A549 (cell line): ENCODE measurements at regions not wholly inside any gene's neighbourhood (a gene's known extent, or its start where the extent isn't known, plus 50 kb on each side); places are given as distances from the start of the nearest gene placed in this dataset.

Experiments
- ATAC-seq, 2 experiments: fragments of 200-7000 bp in 1 of 2; fragments of >200 bp in 1 of 2; cut with Nextera tagmentation in 1 of 2; cut with Tn5 transposase in 1 of 2; 3 replicates each; pipeline versions ENCODE4 v1.8.0 to v1.9.1; 2018 to 2020; ENCODE audit warnings: mild to moderate bottlenecking in 1 of 2, moderate library complexity in 1 of 2
- CTCF ChIA-PET: fragments of 300-600 bp; sonication (Branson Sonifier 250); formaldehyde crosslinking; extraction: SDS; loops from one replicate; lab custom pipeline; 2021; ENCODE audit warnings: antibody characterized with exemption, inconsistent platforms; lab: Yijun Ruan, JAX
- POLR2A ChIA-PET: fragments of 350-600 bp; formaldehyde crosslinking; extraction: SDS; loops from one replicate; lab custom pipeline; 2021; ENCODE audit warnings: antibody characterized with exemption, inconsistent platforms; lab: Yijun Ruan, JAX
- DNase-seq, 2 experiments: peaks; one replicate each; pipeline versions ENCODE4 v3.0.0 to v3.0.0-alpha.2; 2011 to 2016; ENCODE audit warnings: low read depth in 1 of 2, low spot score in 1 of 2
- FAIRE-seq: peaks from 2 replicates; lab custom pipeline; 2011; peaks lifted over from hg19 to GRCh38; lab: Jason Lieb, UNC
- H3K27ac ChIP-seq, 2 experiments: fragments of >200 bp; sonication (Bioruptor Twin); formaldehyde crosslinking; 3 replicates each; pipeline ENCODE4 v1.5.1; 2016 to 2017
- H3K4me1 ChIP-seq: fragments of >200 bp; sonication (Bioruptor Twin); formaldehyde crosslinking; 3 replicates; pipeline ENCODE4 v1.6.1; 2016
- H3K4me2 ChIP-seq: fragments of >200 bp; sonication (Bioruptor Twin); formaldehyde crosslinking; 3 replicates; pipeline ENCODE4 v1.6.1; 2016
- H3K4me3 ChIP-seq: fragments of >200 bp; sonication (Bioruptor Twin); formaldehyde crosslinking; 3 replicates; pipeline ENCODE4 v1.5.1; 2016
- H3K9me3 ChIP-seq: fragments of >200 bp; sonication (Bioruptor Twin); formaldehyde crosslinking; 3 replicates; pipeline ENCODE4 v1.6.1; 2016
- BCL3 ChIP-seq: fragments of >200 bp; sonication (Bioruptor Twin); formaldehyde crosslinking; IDR thresholded peaks from 3 replicates; pipeline ENCODE4 v1.6.1; 2016
- CBX2 ChIP-seq: fragments of 200-600 bp; sonication (generic); IDR thresholded peaks from 2 replicates; pipeline ENCODE4 v1.6.1; 2016; ENCODE audit warnings: low read depth, mild to moderate bottlenecking, borderline replicate concordance
- CBX8 ChIP-seq: fragments of 200-600 bp; sonication (generic); IDR thresholded peaks from 2 replicates; pipeline ENCODE4 v1.6.1; 2016
- CHD4 ChIP-seq: fragments of 200-600 bp; sonication (generic); IDR thresholded peaks from 2 replicates; pipeline ENCODE4 v1.6.1; 2016; ENCODE audit warnings: antibody characterized with exemption, mild to moderate bottlenecking, borderline replicate concordance
- CTCF ChIP-seq: fragments of >200 bp; sonication (Bioruptor Twin); formaldehyde crosslinking; IDR thresholded peaks from 3 replicates; pipeline ENCODE4 v1.5.1; 2016
- EP300 ChIP-seq, 2 experiments: fragments of >200 bp; sonication (Bioruptor Twin); formaldehyde crosslinking; IDR thresholded peaks; 2 replicates in 1 of 2; 3 replicates in 1 of 2; pipeline ENCODE4 v1.6.1; 2016 to 2017
- ESRRA ChIP-seq: fragments of 150-350 bp; IDR thresholded peaks from 2 replicates; pipeline ENCODE4 v1.6.1; 2014; ENCODE audit warnings: mild to moderate bottlenecking, low read length, borderline replicate concordance
- FOXS1 ChIP-seq: fragments of 250-450 bp; sonication (Bioruptor Pico); IDR thresholded peaks from 2 replicates; pipeline ENCODE4 v1.5.0; 2020; ENCODE audit warnings: mild to moderate bottlenecking, moderate library complexity
- GATA3 ChIP-seq: IDR thresholded peaks from 2 replicates; pipeline ENCODE4 v1.6.1; 2012; ENCODE audit warnings: borderline replicate concordance
- HES2 ChIP-seq: fragments of >200 bp; sonication (Bioruptor Twin); formaldehyde crosslinking; IDR thresholded peaks from 2 replicates; pipeline ENCODE4 v1.6.1; 2016
- HEYL ChIP-seq: fragments of 250-450 bp; sonication (Bioruptor Pico); IDR thresholded peaks from 2 replicates; pipeline ENCODE4 v1.8.0; 2021; ENCODE audit warnings: mild to moderate bottlenecking, moderate library complexity
- HOXB13 ChIP-seq: fragments of 250-450 bp; sonication (Bioruptor Pico); IDR thresholded peaks from 2 replicates; pipeline ENCODE4 v1.5.0; 2020; ENCODE audit warnings: low read depth, mild to moderate bottlenecking, moderate library complexity
- HOXB5 ChIP-seq: fragments of 250-450 bp; sonication (Bioruptor Pico); IDR thresholded peaks from 2 replicates; pipeline ENCODE4 v1.5.0; 2020; ENCODE audit warnings: mild to moderate bottlenecking, moderate library complexity
- JUNB ChIP-seq: fragments of >200 bp; sonication (Bioruptor Twin); formaldehyde crosslinking; IDR thresholded peaks from 2 replicates; pipeline ENCODE4 v1.6.1; 2016
- KDM1A ChIP-seq: fragments of 200-600 bp; sonication (generic); IDR thresholded peaks from 2 replicates; pipeline ENCODE4 v1.6.1; 2016; ENCODE audit warnings: low read depth, mild to moderate bottlenecking
- KDM5A ChIP-seq: fragments of 200-600 bp; sonication (generic); IDR thresholded peaks from 2 replicates; pipeline ENCODE4 v1.6.1; 2016; ENCODE audit warnings: antibody characterized with exemption, mild to moderate bottlenecking
- MAFK ChIP-seq: fragments of 450-650 bp; IDR thresholded peaks from 2 replicates; pipeline ENCODE4 v1.6.1; 2014; ENCODE audit not compliant: partially characterized antibody
- MAX ChIP-seq: IDR thresholded peaks from 2 replicates; pipeline ENCODE4 v1.6.1; 2012
- MYC ChIP-seq: IDR thresholded peaks from 2 replicates; pipeline ENCODE4 v1.6.1; 2012; ENCODE audit warnings: mild to moderate bottlenecking, inconsistent platforms, low read length, improper control_type of control experiment, borderline replicate concordance
- NFE2L2 ChIP-seq: fragments of 150-350 bp; conservative IDR thresholded peaks from 2 replicates; pipeline ENCODE4 v1.6.1; 2014; ENCODE audit warnings: low read length
- NPAS2 ChIP-seq: fragments of 250-450 bp; sonication (Bioruptor Pico); IDR thresholded peaks from 2 replicates; pipeline ENCODE4 v1.8.0; 2022; ENCODE audit warnings: mild to moderate bottlenecking, moderate library complexity, borderline replicate concordance
- NR3C1 ChIP-seq: fragments of >200 bp; sonication (Bioruptor Twin); formaldehyde crosslinking; IDR thresholded peaks from 3 replicates; pipeline ENCODE4 v1.6.1; 2017
- PBX3 ChIP-seq: IDR thresholded peaks from 2 replicates; pipeline ENCODE4 v1.6.1; 2012
- PHF8 ChIP-seq: fragments of 200-600 bp; sonication (generic); IDR thresholded peaks from 2 replicates; pipeline ENCODE4 v1.6.1; 2016; ENCODE audit warnings: low read depth, mild to moderate bottlenecking, antibody characterized with exemption, moderate library complexity, borderline replicate concordance
- POLR2A ChIP-seq: IDR thresholded peaks from 2 replicates; pipeline ENCODE4 v1.6.1; 2012; ENCODE audit warnings: mild to moderate bottlenecking, low read length
- RCOR1 ChIP-seq: fragments of 150-350 bp; IDR thresholded peaks from 2 replicates; pipeline ENCODE4 v1.6.1; 2014; ENCODE audit warnings: antibody characterized with exemption, low read length, low read depth
- RFX5 ChIP-seq: fragments of 450-650 bp; IDR thresholded peaks from 2 replicates; pipeline ENCODE4 v1.7.1; 2014; ENCODE audit warnings: antibody characterized with exemption, mild to moderate bottlenecking, moderate library complexity
- RNF2 ChIP-seq: fragments of 200-600 bp; sonication (generic); IDR thresholded peaks from 2 replicates; pipeline ENCODE4 v1.6.1; 2016; ENCODE audit warnings: low read depth, mild to moderate bottlenecking, antibody characterized with exemption, moderate library complexity, borderline replicate concordance
- SMC3 ChIP-seq: fragments of >200 bp; sonication (Bioruptor Twin); formaldehyde crosslinking; IDR thresholded peaks from 3 replicates; pipeline ENCODE4 v1.6.1; 2018; ENCODE audit warnings: inconsistent platforms
- USF2 ChIP-seq: fragments of 450-650 bp; IDR thresholded peaks from 2 replicates; pipeline ENCODE4 v1.6.1; 2014; ENCODE audit warnings: antibody characterized with exemption
- ZSCAN20 ChIP-seq: fragments of 250-450 bp; sonication (Bioruptor Pico); IDR thresholded peaks from 2 replicates; pipeline ENCODE4 v1.8.0; 2022; ENCODE audit warnings: mild to moderate bottlenecking, moderate library complexity
- WGBS: methylation state at CpG from one replicate; pipeline ENCODE4 v1.1.6; 2017; ENCODE audit errors: missing lambda C conversion rate; 5-methylcytosine and 5-hydroxymethylcytosine counted together
- TF ChIP-seq, protein P1 (sequence below): IDR thresholded peaks from 2 replicates; pipeline ENCODE4 v1.6.1; 2012; ENCODE audit warnings: low read depth, borderline replicate concordance

- TF ChIP-seq NR3C1 = no peak
- TF ChIP-seq KDM1A = no peak
- TF ChIP-seq JUNB = no peak
- TF ChIP-seq CBX8 = no peak
- TF ChIP-seq CHD4 = no peak
- TF ChIP-seq MYC = 0 out of 2 replicates have a peak, but pooled peaks have one; percentile 22
- no peak for TF ChIP-seq ZSCAN20 (CRISPR knock-in tag)
- peak; percentile 62 for TF ChIP-seq SMC3
- TF ChIP-seq KDM5A = no peak
- no peak for TF ChIP-seq NFE2L2
- peak; percentile 49 for TF ChIP-seq CTCF
- TF ChIP-seq ESRRA = no peak
- TF ChIP-seq CBX2 = no peak
- TF ChIP-seq RNF2 = no peak
- TF ChIP-seq GATA3 = no peak
- no peak for TF ChIP-seq BCL3
- no peak for TF ChIP-seq HOXB5 (CRISPR knock-in tag)
- no peak for TF ChIP-seq MAFK
- no peak for TF ChIP-seq RCOR1
- TF ChIP-seq MAX = peak; percentile 76
- TF ChIP-seq PHF8 = no peak
- TF ChIP-seq HOXB13 (CRISPR knock-in tag) = no peak
- TF ChIP-seq USF2 = peak; percentile 47; the same call in 1 of the 2 replicates
- TF ChIP-seq FOXS1 (CRISPR knock-in tag) = no peak
- TF ChIP-seq, all 56 proteins: peak for 6
Measured at GRCh38 chr22:45101515-45102227, 62.1 kb upstream of the NUP50 start (continued).

DNA sequence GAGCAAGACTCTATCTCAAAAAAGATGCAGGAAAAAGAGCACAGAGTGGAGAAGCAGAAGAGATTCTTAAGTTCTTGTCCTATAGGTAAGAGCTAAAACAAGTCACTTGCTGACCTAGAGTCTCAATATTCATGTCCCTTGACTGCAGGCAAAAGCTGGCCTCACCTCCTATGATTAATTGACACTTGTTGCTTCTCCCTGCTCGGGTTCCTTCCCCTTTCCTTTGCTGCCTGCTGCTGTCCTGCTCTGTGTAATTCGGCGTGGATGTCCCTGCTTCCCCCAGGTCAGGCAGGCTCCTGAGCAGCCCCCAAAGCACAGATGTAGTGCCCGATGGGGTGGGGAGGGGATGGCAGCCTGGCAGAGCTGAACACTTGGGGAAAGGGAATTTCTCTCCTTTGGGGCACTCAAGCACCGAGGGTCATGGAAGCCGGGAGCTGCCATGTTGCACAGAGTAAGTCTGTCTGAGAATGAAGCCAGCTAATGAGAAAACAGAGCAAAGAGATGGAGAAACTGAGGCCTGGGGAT, 60.8 kb upstream of the NUP50 start:
- Histone ChIP-seq H3K4me1 (peaks cover 2% of the 10 kb centered on the region; the same call in 1 of the 3 replicates), H3K4me3 (no peak overlapping the region), H3K9me3 (no peaks in the 10 kb centered on the region), H3K4me2 (no peak overlapping the region), H3K27ac (no peak overlapping the region)
- CTCF ChIA-PET = interaction anchor here (0.7 to 2.1 kb wide), 5 partner anchors 12 to 160 kb away, joined by 3 to 5 read pairs (median 3); no protein-coding TSS in a partner anchor
- POLR2A ChIA-PET = no interaction called here
- 50% methylated on average over 6 of the region's 6 CpGs for WGBS
- FAIRE-seq (no peak), DNase-seq (no peak), ATAC-seq (no peak)
- TF ChIP-seq NPAS2 (no peak), MAX (no peak), RFX5 (no peak), KDM1A (no peak), HEYL (CRISPR knock-in tag) (no peak), HES2 (no peak), PBX3 (no peak), EP300 (IDR thresholded peaks at IDR 0.05) (no peak), PHF8 (no peak), KDM5A (no peak), BCL3 (no peak), POLR2A (no peak), RNF2 (no peak)
- TF ChIP-seq, protein P1, sequence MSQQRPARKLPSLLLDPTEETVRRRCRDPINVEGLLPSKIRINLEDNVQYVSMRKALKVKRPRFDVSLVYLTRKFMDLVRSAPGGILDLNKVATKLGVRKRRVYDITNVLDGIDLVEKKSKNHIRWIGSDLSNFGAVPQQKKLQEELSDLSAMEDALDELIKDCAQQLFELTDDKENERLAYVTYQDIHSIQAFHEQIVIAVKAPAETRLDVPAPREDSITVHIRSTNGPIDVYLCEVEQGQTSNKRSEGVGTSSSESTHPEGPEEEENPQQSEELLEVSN = no peak
